KG1 (cell line): ENCODE measurements at regions not wholly inside any gene's neighbourhood (a gene's known extent, or its start where the extent isn't known, plus 50 kb on each side); places are given as distances from the start of the nearest gene placed in this dataset.
"Not testable (repeated sequence)": the region's sequence is repeated elsewhere in the genome, so short reads cannot be mapped to it uniquely, and the experiment has no call there.

Experiments used
- DNase-seq: peaks from one replicate; lab custom pipeline; 2025; lab: John Stamatoyannopoulos, UW

DNA sequence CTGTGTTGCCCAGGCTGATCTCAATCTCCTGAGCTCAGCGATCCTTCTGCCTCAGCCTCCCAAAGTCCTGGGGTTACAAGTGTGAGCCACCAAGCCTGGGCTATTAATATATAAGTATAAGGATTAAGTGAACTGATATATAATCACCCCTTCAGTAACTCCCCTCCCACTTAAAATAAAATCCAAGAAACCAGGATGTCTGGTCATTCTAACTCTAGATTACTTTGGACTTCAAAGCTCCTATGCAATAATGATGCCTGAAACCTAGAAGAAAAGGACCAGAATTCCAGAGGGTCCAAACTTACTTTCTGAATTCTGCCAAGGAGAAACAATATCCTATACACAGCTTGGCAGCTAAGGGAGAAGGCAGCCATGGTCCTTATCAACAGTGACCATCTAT, 206.8 kb upstream of the ZNF217 start:
- no peak for DNase-seq

DNA sequence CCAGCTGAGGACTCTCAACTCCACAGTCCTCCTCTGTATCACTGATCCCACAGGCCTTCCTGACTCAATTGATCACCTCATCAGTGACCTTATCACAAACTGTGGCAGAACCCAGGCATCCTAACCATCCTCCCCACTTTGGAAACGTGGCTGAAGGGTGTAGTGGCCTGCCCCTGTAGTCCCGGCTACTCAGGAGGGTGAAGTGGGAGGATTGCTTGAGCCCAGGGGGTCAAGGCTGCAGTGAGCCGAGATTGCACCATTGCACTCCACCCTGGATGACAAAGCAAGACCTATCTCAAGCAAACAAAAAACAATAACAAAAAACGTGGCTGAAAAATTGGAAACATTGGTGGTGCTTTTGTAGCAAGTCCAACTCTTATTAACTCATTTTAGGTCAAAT, 203.4 kb upstream of the ZNF217 start:
- no peak for DNase-seq

DNA sequence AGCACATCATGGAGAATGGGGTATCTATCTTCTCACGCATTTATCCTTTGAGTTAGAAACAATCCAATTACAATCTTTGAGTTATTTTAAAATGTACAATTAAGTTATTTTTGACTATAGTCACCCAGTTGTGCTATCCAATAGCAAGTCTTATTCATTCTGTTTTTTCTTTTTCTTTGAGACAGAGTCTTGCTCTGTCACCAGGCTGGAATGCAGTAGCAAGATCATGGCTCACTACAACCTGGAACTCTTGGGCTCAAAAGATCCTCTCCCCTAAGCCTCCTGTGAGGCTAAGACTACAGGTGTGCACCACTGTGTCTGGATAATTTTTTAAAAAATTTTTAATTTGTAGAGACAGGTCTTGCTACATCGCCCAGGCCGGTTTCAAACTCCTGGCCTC, 201.5 kb upstream of the ZNF217 start:
- no peak for DNase-seq

DNA sequence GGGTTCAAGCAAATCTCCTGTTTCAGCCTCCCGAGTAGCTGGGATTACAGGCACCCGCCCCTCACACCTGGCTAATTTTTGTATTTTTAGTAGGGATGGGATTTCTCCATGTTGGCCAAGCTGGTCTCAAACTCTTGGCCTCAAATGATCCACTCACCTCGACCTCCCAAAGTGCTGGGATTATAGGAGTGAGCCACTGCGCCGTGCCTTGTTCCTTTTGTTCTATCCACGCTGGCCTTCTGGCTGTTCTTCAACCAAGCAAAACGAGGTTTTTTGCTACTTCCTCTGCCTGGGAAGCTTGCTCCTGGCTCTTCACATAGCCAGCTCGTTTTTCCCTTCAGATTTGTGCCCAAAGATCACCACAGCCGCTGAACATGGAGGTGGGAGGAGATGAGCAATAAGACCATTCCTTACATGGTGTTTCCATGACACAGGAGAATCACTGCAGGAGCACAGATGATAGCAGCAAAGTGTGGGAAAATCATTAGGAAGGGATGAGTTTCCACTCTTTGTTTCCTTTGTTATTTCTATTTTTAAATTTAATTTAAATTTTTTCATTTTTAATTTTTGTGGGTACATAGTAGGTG, 201.0 kb upstream of the ZNF217 start:
- no peak for DNase-seq

DNA sequence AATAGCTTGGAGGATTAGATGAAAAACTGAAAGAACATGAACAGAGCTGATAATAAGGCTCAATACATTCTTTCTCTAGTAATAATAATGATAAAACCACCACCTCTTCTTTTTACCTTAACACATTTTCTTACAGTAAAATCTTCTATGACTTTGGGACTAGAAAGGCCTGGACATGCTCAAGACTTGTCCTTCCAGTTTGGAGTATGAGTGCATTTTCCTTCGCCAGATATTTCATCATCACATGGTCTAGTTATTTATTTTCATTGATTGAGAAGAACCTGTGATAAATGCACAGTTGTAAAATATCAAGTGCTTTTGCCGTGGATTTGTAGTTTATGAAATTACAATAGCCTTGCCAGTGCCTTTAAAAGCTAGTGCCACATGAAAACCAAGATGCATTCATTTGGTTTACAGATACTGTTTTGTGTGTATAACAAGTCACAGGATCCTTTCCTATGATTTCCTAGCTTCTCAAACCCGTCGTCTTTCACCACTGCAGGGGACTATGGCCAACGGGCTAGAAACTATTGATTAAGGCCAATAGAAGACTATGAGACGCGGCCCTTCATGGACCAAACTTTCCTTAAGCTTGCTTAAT, 200.2 kb upstream of the ZNF217 start:
- DNase-seq, result no peak

DNA sequence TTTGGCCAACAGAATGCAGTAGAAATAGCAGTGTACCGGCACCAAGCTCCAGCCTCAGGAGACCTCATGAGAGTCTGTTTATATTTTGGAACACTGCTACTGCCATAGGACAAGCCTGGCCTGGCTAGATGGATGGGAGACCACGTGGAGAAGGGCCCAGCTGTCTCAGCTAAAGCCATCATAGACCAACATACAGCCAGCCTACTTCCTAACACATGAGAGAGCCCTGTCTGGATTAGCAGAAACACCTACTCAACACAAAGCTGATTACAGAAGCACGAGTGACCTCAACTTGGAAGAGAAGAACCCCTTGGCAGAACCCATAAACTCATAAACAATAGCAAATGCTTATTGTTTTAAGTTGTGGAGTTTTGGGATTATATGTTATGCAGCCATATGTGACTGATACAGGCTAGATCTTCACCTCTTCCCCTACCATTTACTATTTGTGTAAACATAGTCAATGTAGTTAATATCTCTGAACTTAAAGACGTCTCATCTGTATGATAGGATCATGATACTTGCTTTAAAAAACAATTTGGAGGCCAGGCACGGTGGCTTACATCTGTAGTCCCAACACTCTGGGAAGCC, 199.4 kb upstream of the ZNF217 start:
- no peak for DNase-seq

DNA sequence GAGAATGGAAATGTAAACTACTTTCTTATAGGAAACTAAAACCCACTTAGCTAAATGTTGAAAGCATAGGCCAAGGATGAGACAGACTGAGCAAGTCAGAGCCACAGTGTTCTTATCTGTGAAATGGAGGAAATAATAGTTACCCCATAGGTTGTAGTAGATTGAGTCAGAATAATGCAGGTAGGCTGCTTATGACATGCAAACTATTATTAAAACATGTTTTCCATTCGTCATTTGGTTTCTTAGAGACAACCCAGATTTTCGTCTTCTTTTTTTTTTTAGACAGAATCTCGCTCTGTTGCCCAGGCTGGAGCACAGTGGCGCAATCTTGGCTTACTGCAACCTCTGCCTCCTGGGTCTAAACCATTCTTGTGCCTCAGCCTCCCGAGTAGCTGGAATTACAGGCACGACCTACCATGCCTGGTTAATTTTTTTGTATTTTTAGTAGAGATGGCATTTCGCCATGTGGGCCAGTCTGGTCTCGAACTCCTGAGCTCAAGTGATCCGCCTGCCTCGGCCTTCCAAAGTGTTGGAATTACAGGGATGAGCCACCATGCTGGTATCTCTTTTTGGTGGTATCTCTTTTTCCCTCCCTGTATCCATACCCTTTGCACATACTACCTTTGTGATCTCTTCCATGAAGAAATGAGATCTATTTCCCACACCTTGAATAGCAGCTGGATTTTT, 196.5 kb upstream of the ZNF217 start:
- no peak for DNase-seq

DNA sequence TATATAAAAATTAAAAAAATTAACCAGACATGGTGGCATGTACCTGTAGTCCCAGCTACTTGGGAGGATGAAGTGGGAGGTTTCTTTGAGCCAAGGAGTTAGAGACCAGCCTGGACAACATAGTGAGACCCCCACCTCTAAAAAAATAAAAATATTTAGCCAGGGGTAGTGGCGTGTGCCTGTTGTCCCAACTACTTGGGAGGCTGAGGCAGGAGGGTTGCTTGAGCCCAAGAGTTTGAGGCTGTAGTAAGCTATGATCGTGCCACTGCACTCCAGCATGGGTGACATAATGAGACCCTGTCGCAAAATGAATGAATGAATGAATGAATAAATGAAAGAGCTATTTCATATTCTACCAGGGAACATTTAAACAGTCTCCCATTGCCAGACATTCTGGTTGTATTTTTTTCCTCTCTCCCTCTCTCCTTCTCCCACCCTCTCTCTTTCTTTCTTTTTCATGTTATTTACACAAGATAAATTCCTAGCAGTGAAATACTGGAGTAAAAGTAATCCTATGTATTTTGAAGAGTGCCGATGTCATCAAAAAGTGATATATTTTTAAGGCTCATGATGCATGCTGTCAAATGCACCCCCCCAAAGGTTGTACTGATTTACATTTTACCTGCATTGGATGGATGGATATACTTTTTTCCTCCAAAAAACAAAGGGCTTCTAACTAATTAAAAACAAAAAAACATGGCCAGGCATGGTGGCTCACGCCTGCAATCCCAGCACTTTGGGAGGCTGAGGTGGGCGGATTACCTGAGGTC, 194.8 kb upstream of the ZNF217 start:
- no peak for DNase-seq

DNA sequence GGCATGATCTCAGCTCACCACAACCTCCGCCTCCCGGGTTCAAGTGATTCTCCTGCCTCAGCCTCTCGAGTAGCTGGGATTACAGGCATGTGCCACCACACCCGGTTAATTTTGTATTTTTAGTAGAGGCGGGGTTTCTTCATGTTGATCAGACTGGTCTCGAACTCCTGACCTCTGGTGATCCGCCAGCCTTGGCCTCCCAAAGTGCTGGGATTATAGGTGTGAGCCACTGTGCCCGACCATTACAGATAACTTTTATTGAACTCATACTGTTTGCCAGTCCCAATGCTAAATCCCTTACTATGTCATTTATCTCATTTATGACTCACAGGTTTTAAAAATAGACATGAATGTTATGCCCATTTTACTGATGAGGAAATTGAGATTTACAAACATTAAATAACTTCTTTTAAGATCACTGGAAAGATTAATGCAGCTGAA, 193.9 kb upstream of the ZNF217 start:
- not testable (repeated sequence) for DNase-seq

DNA sequence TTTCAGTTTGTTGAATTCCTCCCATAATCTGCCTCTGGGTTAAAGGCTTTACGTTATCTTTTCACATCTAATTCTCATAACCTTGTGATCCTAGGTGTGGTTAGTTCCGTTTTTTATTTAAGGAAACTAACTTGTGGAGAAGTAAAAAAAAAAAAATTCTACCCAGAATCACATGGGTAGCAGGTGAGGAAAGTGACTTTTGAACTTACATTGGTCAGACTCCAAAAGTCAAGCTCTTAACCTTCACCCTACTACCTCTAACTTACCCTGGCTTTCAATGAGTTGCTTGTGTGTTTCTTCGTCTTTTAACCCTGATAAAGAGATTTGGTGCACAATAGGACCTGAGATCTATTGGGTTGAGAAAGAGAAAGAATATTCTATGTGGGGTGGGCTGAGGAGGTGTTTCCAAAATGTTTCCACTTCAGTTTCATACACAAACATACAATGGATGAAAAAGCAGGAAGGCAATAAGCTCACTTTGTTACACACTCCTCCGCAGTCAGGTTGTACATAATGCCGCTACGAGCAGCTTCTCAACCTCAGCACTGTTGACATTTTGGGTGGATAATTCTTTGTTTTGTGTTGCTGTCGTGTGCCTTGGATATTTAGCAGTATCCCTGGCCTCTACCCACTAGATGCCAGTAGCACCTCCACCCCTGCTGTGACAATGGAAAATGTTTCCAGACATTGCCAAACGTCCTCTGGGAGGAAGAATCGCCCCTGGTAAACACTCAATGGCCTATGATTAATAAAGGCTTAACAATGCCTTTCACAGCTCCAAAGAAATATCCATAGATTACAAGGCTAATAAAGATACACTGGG, 193.0 kb upstream of the ZNF217 start:
- no peak for DNase-seq

DNA sequence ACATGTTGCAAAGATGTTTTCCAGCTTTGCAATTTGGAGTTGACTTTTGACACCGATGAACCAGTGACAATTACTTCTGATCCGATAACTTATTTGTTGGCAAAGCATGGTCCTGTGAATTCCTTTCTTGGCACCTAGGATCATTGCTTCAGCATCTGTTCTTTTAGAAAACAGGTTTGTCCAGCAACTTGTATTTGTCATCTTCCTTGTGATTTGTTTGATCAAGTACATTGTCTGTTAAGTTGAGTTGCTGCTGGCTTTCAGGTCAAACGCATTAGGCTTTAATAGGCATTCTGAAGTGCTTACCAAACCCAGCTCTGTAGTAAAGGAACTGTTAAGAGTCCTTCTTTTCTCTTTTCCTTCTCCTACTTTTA, 192.4 kb upstream of the ZNF217 start:
- no peak for DNase-seq

DNA sequence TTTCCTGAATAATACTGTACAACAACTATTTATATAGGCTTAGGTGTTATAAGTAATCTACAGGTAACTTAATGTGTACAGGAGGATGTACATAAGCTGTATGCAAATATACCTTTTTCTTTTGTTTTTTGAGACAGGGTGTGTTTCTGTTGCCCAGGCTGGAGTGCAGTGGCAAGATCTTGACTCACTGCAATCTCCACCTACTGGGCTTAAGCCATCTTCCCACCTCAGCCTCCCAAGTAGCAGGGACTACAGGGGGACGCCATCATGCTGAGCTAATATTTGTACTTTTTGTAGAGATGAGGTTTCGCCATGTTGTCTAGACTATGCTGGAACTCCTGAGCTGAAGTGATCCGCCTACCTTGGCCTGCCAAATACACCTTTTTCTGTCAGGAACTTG, 191.7 kb upstream of the ZNF217 start:
- DNase-seq, result no peak

DNA sequence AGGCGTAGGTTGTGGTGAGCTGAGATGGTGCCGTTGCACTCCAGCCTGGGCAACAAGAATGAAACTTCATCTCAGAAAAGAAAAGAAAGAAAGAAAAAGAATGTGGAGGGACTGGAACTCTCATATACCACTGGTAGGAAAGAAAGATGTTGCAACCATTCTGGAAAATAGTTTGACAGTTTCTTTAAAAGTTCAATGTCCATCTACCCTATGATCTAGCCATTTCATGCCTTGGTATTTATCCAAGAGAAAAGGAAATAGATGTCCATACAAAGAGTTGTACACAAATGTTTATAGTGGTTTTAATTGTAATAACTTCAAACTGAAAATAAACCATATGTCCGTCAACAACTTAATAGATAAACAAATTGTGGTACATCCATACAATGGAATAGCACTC, 190.1 kb upstream of the ZNF217 start:
- DNase-seq, result no peak

DNA sequence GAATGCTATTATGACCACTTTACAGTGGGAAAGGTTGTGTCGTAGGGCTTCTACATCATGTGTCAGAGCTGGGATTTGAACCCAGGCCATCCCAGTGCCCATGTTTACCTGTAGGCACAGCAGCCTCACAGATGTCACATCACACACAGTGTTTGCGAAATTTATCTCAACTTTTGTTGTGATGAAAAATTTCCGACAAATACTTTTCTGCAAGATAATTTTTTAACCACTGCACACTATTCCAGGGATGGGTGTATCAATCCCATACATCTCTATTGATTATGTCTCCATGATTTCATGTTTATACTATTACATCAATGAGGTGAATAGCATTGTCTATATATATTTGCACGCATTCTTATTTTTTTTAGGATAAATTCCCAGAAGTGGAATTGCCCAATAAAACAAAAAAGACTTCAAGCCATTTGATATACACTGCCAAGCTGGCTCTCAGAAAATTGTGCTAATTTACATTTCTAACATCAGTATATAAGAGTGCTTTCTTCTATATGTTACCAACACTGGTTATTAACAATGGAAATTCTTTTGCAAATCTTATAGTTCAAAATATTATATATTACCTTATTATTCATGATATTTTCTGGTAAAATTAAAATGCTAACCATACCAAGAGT, 189.1 kb upstream of the ZNF217 start:
- no peak for DNase-seq

DNA sequence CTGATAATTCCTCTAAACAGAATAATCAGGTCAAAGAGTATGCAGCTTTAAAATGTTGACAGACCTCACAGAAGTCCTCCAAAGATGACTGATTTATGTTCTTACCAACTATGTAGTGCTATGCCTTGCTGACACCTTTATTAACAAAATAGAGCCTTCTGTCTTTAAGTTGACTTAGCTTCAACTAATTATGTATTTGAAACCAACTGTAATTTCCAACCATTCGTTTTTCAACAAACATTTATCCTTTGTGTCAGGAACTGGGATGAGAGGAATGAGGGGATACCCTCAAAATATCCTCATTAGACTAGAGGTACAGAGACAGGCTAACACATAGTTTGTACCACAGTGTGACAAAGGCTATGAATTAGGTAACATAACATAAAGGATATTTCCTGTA, 186.2 kb upstream of the ZNF217 start:
- no peak for DNase-seq

DNA sequence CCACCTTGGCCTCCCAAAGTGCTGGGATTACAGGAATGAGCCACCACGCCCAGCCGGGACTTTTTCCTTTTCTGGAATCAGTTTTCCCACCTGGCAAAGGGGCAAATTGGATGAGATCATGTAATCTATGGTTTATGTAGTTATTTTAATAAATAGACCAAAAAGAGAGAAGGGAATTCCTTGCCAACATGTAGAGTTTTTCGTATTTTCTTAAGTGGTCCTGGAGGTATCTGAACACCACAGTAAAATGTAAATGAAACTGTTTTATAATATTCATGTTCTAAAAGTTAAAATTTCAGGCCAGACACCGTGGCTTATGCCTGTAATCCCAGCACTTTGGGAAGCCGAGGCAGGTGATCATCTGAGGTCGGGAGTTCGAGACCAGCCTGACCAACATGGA, 185.1 kb upstream of the ZNF217 start:
- no peak for DNase-seq

DNA sequence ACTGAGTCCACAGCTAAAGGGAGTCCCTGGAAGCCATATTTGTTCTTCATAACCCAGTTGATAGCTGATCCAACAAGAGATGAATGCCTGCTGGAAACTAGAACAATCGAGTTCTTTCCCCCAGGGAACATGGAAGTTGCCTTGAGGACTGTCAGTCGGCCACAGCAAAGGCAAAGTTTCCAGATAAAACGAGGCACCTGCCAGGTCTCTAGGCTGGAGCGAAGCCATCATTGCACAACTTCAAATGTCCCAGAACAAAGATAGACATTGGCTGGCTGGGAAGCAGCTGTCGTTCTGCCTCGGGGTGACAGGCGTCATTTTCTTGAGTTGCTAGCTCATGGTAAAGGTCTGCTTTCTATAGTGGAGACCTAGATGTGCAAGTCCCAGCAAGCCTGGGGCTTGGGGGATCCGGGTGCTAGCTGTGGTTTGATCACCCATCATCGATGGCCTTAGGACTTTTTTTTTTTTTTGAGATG, 184.4 kb upstream of the ZNF217 start:
- DNase-seq, result no peak

DNA sequence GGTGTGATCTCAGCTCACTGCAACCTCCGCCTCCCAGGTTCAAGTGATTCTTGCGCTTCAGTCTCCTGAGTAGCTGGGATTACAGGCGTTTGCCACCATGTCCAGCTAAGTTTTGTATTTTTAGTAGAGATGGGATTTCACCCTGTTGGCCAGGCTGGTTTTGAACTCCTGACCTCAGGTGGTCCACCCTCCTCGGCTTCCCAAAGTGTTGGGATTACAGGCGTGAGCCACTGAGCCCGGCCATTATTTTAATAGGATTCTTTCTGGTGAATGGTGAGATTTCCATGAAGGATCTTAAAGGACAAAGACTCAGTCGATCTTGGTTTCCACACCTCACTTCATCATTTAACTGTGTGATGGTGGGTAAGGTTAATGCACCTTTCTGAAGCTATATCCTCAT, 183.8 kb upstream of the ZNF217 start:
- not testable (repeated sequence) for DNase-seq

DNA sequence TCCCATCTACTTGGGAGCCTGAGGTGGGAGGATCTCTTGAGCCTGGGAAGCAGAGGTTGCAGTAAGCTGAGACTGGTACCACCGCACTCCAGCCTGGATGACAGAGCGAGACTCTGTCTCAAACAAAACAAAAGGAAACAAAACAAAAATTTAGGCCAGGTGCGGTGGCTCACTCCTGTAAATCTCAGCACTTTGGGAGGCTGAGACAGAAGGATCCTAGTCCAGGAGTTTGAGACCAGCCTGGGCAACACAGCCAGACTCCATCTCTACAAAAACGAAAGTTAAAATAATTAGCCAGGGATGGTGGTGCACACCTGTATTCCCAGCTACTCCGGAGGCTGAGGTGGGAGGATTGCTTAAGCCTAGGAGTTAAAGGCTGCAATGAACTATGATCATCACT, 183.2 kb upstream of the ZNF217 start:
- no peak for DNase-seq

DNA sequence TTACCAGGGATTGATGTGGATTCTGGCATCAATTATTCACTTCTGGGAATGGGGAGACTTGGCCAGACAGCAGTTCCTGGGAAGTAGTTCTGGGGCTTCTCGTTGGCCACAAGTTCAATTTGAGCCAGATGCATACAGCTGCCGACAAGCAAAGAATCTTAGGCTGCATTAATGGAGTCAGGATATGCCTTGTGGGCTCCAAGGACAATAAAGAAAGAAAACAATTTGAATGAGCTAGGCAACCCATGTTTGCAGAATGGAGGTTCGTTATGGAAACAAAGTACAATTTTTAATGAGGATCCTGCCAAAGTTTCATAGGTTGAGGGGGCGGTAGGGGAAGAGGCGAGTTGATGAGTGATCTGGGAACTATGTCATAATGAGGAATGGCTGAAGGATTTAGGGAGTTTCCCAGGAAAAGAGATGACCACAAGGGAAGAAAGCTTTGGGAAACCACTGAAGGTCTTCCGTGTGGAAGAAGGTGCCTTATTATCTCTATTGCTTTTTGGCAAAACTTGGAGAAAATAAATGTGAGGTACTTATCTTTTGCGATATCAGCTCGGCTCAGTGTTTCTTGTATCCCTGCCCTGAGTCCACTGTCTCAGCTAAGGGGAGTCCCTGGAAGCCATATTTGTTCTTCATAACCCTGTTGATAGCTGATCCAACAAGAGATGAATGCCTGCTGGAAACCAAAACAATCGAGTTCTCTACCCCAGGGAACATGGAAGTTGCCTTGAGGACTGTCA, 181.0 kb upstream of the ZNF217 start:
- DNase-seq, result no peak
